Adrenal gland (tissue), 9 donors: ENCODE measurements at regions not wholly inside any gene's neighbourhood (a gene's known extent, or its start where the extent isn't known, plus 50 kb on each side); places are given as distances from the start of the nearest gene placed in this dataset.

Experiments used
- DNase-seq, 7 donors: peaks; one replicate each; pipeline ENCODE4 v3.0.0-alpha.2; 2019 to 2020
- H3K27ac ChIP-seq, 5 donors: fragments of 200-600 bp; sonication (generic) in 4 of 5; 1 replicate in 3 of 5; 2 replicates in 2 of 5; pipeline versions ENCODE4 v1.5.1 to v1.8.0; 2016 to 2020; ENCODE audit warnings: mild to moderate bottlenecking in 1 of 5
- H3K27me3 ChIP-seq: fragments of 200-600 bp; 2 replicates; pipeline ENCODE4 v1.8.0; 2021
- H3K36me3 ChIP-seq, 2 donors: fragments of 200-600 bp; replicated peaks in 1 of 2; 1 replicate in 1 of 2; 2 replicates in 1 of 2; pipeline versions ENCODE4 v1.5.1 to v1.8.0; 2018 to 2022
- H3K4me1 ChIP-seq, 2 donors: fragments of 200-600 bp; replicated peaks in 1 of 2; 1 replicate in 1 of 2; 2 replicates in 1 of 2; pipeline versions ENCODE4 v1.5.1 to v1.8.0; 2018 to 2021
- H3K4me3 ChIP-seq, 4 donors: fragments of 200-600 bp; sonication (generic) in 3 of 4; one replicate each; pipeline ENCODE4 v1.5.1; 2016 to 2018
- H3K9me3 ChIP-seq, 3 donors: fragments of 200-600 bp; sonication (generic) in 1 of 3; replicated peaks in 1 of 3; 1 replicate in 2 of 3; 2 replicates in 1 of 3; pipeline versions ENCODE4 v1.5.1 to v1.8.0; 2016 to 2021
- POLR2A ChIP-seq, 2 donors: fragments of 450-650 bp; IDR thresholded peaks; one replicate each; pipeline ENCODE4 v1.6.1; 2017; ENCODE audit warnings: antibody characterized with exemption in 2 of 2, mild to moderate bottlenecking in 2 of 2, moderate library complexity in 1 of 2
- WGBS, 4 donors: extraction: QIAGEN DNeasy Blood & Tissue Kit in 2 of 4; methylation state at CpG; one replicate each; pipeline versions ENCODE4 v1.1.5 to v1.1.7; 2013 to 2017; 5-methylcytosine and 5-hydroxymethylcytosine counted together
- intact Hi-C, 2 donors: fragments of 100-400 bp; cut with DNase I; formaldehyde crosslinking; loops; one replicate each; pipeline versions ENCODE4 v1.14.1 to v1.15.0; 2022 to 2023
- TF ChIP-seq, protein P1 (sequence below), 6 experiments: fragments of 450-650 bp in 4 of 6; fragments of 200-600 bp in 2 of 6; sonication (generic) in 1 of 6; IDR thresholded peaks; 1 replicate in 5 of 6; 2 replicates in 1 of 6; pipeline versions ENCODE4 v1.5.1 to v1.8.0; 2016 to 2021; ENCODE audit warnings: antibody characterized with exemption in 6 of 6, mild to moderate bottlenecking in 2 of 6, moderate library complexity in 1 of 6
- donor health status: healthy with polysubstance abuse.
- donor health status: Bipolar disorder and iron deficiency.
- donor health status: DM: yes; HTN: yes; CAD: no.
- donor health status: DM: no; HTN: no; CAD: no.
- donor health status: DM: no; HTN: no; CAD: no.

DNA sequence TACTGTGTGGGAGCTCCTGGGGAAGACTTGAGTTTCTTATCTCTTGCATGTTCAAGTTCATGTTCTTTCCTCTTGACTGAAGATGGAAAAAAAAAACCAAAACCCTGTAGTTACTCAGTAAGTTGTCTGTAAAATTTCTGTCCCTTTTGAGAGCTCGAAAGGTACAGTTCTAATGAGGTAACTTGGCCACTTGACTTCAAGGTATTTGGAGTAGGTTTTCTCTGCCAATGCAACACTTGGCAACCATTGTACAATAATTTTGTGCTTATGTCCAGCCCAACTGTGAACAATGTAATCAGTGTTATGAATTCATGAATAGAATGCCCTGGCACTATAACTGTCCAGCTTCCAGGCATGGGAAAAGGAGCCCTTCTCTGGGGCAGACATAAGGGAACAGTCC lies 111.0 kb downstream of the LIPG start:
- no peak overlapping the region for H3K27ac ChIP-seq
- DNase-seq: no peak
- TF ChIP-seq, protein P1, sequence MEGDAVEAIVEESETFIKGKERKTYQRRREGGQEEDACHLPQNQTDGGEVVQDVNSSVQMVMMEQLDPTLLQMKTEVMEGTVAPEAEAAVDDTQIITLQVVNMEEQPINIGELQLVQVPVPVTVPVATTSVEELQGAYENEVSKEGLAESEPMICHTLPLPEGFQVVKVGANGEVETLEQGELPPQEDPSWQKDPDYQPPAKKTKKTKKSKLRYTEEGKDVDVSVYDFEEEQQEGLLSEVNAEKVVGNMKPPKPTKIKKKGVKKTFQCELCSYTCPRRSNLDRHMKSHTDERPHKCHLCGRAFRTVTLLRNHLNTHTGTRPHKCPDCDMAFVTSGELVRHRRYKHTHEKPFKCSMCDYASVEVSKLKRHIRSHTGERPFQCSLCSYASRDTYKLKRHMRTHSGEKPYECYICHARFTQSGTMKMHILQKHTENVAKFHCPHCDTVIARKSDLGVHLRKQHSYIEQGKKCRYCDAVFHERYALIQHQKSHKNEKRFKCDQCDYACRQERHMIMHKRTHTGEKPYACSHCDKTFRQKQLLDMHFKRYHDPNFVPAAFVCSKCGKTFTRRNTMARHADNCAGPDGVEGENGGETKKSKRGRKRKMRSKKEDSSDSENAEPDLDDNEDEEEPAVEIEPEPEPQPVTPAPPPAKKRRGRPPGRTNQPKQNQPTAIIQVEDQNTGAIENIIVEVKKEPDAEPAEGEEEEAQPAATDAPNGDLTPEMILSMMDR (IDR thresholded peaks at IDR 0.05): no peak
- no peak for TF ChIP-seq POLR2A (IDR thresholded peaks at IDR 0.05)
- no peaks in the 10 kb centered on the region for H3K9me3 ChIP-seq
- WGBS, 4 donors: 58 to 82% (median 73%) methylated on average over 1 of the region's 1 CpG
- intact Hi-C loops: no loop called here
- H3K27me3 ChIP-seq: no peaks in the 10 kb centered on the region
- H3K4me1 ChIP-seq: no peaks in the 10 kb centered on the region
- no peaks in the 10 kb centered on the region for H3K36me3 ChIP-seq
- H3K4me3 ChIP-seq: no peak overlapping the region

DNA sequence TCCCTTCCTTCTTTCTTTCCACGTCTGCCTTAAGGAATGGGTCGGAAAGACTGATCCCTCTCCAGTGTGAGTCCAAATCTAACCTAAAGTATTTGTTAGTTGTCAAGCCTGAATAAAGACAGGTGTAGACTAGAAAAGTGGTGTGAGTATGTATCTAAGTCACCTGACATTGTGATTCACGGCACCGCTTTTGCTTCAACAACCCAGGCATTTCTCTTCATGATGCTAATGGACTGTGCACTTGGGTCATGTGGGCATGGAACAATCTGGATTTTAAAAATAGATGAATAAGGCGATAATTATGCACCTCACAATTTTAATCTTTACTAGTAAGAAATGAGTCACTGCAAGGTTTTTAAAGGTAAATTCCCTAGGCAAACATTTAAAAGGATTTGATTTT lies 107.5 kb downstream of the LIPG start:
- Histone ChIP-seq H3K4me3 (no peak overlapping the region), H3K9me3 (no peaks in the 10 kb centered on the region), H3K4me1 (no peaks in the 10 kb centered on the region), H3K36me3 (no peaks in the 10 kb centered on the region), H3K27ac (no peak overlapping the region), H3K27me3 (no peaks in the 10 kb centered on the region)
- TF ChIP-seq, protein P1 (IDR thresholded peaks at IDR 0.05): no peak
- no peak for TF ChIP-seq POLR2A (IDR thresholded peaks at IDR 0.05)
- intact Hi-C loops: no loop called here
- DNase-seq: no peak
- 79 to 85% (median 83%) methylated on average over 5 of the region's 5 CpGs for WGBS, 4 donors

DNA sequence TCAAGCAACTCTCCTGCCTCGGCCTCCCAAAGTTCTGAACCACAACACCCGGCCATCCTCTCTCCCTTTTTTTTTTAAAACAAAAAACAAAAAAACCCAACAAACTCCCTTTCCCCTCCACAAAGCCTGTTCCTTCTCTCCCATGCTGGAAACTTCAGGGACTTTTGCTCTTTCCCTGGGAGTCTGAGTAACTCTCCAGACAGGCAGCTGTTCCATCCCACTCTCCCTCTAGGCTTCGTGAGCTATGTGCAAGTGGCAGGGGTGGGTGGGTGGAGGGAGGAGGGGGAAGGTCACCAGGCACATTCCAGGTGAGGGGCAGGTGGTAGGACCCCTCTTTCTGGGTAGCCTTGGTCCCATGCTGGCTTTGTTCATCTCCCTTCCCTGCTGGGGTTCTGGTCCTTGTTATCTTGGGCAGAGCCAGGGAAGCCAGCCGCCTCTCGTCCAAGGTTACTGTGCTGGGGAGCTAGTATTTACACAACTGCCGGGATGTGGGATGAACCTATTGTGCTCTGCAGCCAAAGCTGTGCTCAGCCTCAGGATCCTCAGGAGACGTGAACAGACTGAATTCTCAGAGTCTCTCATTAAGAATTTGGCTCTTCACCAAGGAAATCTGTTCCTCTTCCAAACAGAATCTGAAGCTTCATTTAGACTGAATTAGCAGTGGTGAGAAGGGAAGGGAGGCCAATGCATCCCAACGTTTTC lies 106.9 kb downstream of the LIPG start:
- Histone ChIP-seq H3K4me3 (no peak overlapping the region), H3K27me3 (no peaks in the 10 kb centered on the region), H3K9me3 (no peaks in the 10 kb centered on the region), H3K4me1 (no peaks in the 10 kb centered on the region), H3K27ac (no peak overlapping the region), H3K36me3 (no peaks in the 10 kb centered on the region)
- intact Hi-C loops: no loop called here
- TF ChIP-seq, protein P1 (IDR thresholded peaks at IDR 0.05): no peak
- TF ChIP-seq POLR2A (IDR thresholded peaks at IDR 0.05): no peak
- DNase-seq: peak in 4 of 7 donors; percentile 3 to 20 (median 16)
- 24 to 32% (median 27%) methylated on average over 8 of the region's 8 CpGs for WGBS, 4 donors

GRCh38 chr18:49667462-49667861 lies 105.6 kb downstream of the LIPG start:
- Histone ChIP-seq H3K4me3 (no peak overlapping the region), H3K27ac (no peak overlapping the region), H3K27me3 (no peaks in the 10 kb centered on the region), H3K4me1 (no peaks in the 10 kb centered on the region), H3K36me3 (no peaks in the 10 kb centered on the region), H3K9me3 (no peaks in the 10 kb centered on the region)
- DNase-seq: no peak
- intact Hi-C loops: no loop called here
- TF ChIP-seq POLR2A (IDR thresholded peaks at IDR 0.05): no peak
- TF ChIP-seq, protein P1 (IDR thresholded peaks at IDR 0.05): no peak
- WGBS, 4 donors: 67 to 81% (median 72%) methylated on average over 6 of the region's 6 CpGs
